ENCODE measurements at regions not wholly inside any gene's neighbourhood (a gene's known extent, or its start where the extent isn't known, plus 50 kb on each side); places are given as distances from the start of the nearest gene placed in this dataset.

- no peak overlapping the region for H3K27ac Mint-ChIP-seq
- CTCF ChIA-PET, result no interaction called here
- H3K4me1 Mint-ChIP-seq, result no peaks in the 10 kb centered on the region
- DNase-seq (no peak), ATAC-seq (no peak)
- H3K27me3 Mint-ChIP-seq, result no peaks in the 10 kb centered on the region
- no peaks in the 10 kb centered on the region for H3K36me3 Mint-ChIP-seq
- H3K9me3 Mint-ChIP-seq (ENCODE audit: low read depth), result peaks cover 2% of the 10 kb centered on the region
- H3K4me3 Mint-ChIP-seq, result no peak overlapping the region
Observed at GRCh38 chr3:20870106-20870899, 684.3 kb upstream of the SGO1 start.

GRCh38 chr3:20865803-20866202, 679.8 kb upstream of the SGO1 start:
- Mint-ChIP-seq H3K4me1 (no peaks in the 10 kb centered on the region), H3K27me3 (no peaks in the 10 kb centered on the region), H3K9me3 (ENCODE audit: low read depth) (peaks cover 5% of the 10 kb centered on the region), H3K27ac (no peak overlapping the region), H3K4me3 (no peak overlapping the region), H3K36me3 (no peaks in the 10 kb centered on the region)
- ATAC-seq, result no peak
- no peak for DNase-seq
- CTCF ChIA-PET, result no interaction called here

DNA sequence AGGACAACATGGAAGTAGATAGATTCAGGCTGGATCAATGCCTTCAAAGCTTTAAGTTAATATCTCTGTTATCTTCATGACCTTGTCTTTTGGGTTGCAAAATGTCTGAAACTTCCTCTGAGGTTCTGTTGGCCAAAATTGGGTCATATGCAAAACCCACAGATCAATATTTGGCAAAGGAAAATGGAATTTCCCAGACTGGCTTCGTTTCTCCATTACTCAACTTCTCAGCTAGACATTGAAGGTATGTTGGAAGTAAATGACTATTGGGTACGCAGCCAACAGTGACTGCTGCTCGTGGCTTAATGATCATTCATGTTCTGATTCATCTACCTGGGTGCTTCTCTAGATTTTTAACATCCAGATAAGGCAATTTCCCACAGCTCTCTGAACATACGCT, 675.4 kb upstream of the SGO1 start:
- Mint-ChIP-seq H3K4me1 (no peaks in the 10 kb centered on the region), H3K27ac (no peak overlapping the region), H3K9me3 (ENCODE audit: low read depth) (peaks cover 5% of the 10 kb centered on the region), H3K4me3 (no peak overlapping the region), H3K27me3 (no peaks in the 10 kb centered on the region), H3K36me3 (no peaks in the 10 kb centered on the region)
- DNase-seq, result no peak
- ATAC-seq, result no peak
- CTCF ChIA-PET, result no interaction called here

DNA sequence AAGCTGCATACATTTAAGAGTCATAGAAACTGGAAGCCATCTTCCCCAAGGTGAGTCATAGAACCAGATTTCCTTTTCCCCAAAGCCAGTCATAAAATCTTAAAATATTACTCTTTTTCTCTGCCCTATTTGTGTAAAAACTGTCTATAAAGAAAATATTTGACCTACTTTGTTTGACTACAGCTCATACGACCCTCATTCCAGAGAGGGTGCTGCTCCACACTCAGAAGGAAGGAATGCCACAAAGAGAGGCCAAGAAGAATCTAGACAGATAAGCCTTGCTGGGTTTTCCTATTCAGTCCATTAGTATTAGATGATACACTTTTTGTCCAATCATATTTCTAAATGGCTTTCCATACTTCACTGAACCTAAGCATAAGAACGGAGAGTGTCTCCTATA, 671.6 kb upstream of the SGO1 start:
- no peak overlapping the region for H3K27ac Mint-ChIP-seq
- H3K4me1 Mint-ChIP-seq, result no peaks in the 10 kb centered on the region
- no peaks in the 10 kb centered on the region for H3K9me3 Mint-ChIP-seq (ENCODE audit: low read depth)
- H3K27me3 Mint-ChIP-seq, result no peaks in the 10 kb centered on the region
- ATAC-seq (no peak), DNase-seq (no peak)
- CTCF ChIA-PET, result no interaction called here
- no peaks in the 10 kb centered on the region for H3K36me3 Mint-ChIP-seq
- no peak overlapping the region for H3K4me3 Mint-ChIP-seq

DNA sequence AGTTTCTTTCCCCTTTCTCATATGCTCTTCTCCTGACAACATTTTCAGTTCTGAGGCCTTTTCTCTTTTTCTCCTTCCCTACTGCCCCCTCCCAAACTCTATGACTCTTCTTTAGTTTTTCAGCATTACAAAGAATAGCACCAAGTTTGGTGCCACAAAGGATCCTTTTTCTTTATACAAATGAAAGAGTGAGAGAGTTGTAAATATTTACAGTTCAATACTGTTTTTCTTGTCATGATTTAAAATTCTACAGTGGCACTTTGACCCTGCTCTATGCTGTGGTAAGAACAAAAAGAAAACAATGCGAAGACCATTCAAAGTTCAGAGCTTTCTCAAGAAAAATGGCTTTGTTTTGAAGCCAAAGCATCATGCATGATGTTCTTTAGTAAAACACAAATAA, 667.9 kb upstream of the SGO1 start:
- no peak overlapping the region for H3K27ac Mint-ChIP-seq
- DNase-seq, result no peak
- ATAC-seq, result no peak
- no peaks in the 10 kb centered on the region for H3K36me3 Mint-ChIP-seq
- CTCF ChIA-PET, result no interaction called here
- no peaks in the 10 kb centered on the region for H3K4me1 Mint-ChIP-seq
- H3K4me3 Mint-ChIP-seq, result no peak overlapping the region
- no peaks in the 10 kb centered on the region for H3K27me3 Mint-ChIP-seq
- peaks cover 5% of the 10 kb centered on the region for H3K9me3 Mint-ChIP-seq (ENCODE audit: low read depth)

GRCh38 chr3:20852712-20853111, 666.7 kb upstream of the SGO1 start:
- no peak overlapping the region for H3K27ac Mint-ChIP-seq
- peaks cover 5% of the 10 kb centered on the region for H3K9me3 Mint-ChIP-seq (ENCODE audit: low read depth)
- no peaks in the 10 kb centered on the region for H3K27me3 Mint-ChIP-seq
- H3K4me1 Mint-ChIP-seq, result no peaks in the 10 kb centered on the region
- DNase-seq, result no peak
- H3K36me3 Mint-ChIP-seq, result no peaks in the 10 kb centered on the region
- CTCF ChIA-PET, result no interaction called here
- no peak overlapping the region for H3K4me3 Mint-ChIP-seq
- no peak for ATAC-seq

GRCh38 chr3:20849975-20850374, 664.0 kb upstream of the SGO1 start:
- H3K36me3 Mint-ChIP-seq, result no peaks in the 10 kb centered on the region
- no peak overlapping the region for H3K27ac Mint-ChIP-seq
- CTCF ChIA-PET, result no interaction called here
- H3K9me3 Mint-ChIP-seq (ENCODE audit: low read depth), result peaks cover 5% of the 10 kb centered on the region
- DNase-seq (no peak), ATAC-seq (no peak)
- H3K4me3 Mint-ChIP-seq, result no peak overlapping the region
- H3K4me1 Mint-ChIP-seq, result no peaks in the 10 kb centered on the region
- no peaks in the 10 kb centered on the region for H3K27me3 Mint-ChIP-seq

DNA sequence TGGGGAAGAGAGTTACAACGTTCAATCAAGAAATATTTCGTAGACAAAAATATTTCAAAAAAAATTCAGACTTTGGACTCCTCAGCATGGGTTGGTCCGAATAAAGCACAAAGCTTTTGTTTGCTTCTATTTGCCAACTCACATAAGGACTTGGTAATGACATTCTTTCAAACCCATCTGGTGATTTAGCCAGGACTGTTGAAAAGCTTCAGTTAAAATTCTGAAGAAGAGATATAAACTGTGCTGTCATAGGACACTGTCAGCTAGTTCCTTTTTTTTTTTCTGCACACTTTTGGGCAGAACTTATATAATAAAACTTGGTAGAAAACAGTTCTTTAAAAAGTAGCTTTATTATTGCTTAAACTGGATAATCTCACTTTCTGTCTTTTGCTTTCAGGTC, 660.8 kb upstream of the SGO1 start:
- Mint-ChIP-seq H3K36me3 (no peaks in the 10 kb centered on the region), H3K27ac (no peak overlapping the region)
- CTCF ChIA-PET, result no interaction called here

DNA sequence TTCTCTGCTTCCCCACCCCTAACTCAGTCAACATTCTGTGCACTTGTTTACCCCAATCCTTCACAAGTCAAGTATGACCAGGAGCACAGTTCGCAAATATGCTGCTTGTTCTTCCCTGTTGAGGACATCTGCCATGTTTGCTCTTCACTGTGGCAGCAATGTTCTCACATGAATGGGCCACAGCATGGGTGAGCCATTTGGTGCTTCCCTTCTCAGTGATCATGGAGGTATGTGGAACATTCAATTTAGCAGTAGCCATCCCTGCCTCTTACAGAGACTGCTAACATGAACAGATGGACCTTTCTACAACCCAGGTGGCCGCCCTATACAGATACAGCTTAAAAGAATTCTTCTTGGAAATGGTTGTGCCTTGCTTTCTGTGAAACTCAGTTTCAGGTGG, 660.1 kb upstream of the SGO1 start:
- Mint-ChIP-seq H3K9me3 (ENCODE audit: low read depth) (peaks cover 10% of the 10 kb centered on the region), H3K36me3 (no peaks in the 10 kb centered on the region), H3K4me1 (no peaks in the 10 kb centered on the region), H3K27me3 (no peaks in the 10 kb centered on the region), H3K4me3 (no peak overlapping the region), H3K27ac (no peak overlapping the region)
- DNase-seq (no peak), ATAC-seq (no peak)
- CTCF ChIA-PET, result no interaction called here

More for the DNA sequence above, 660.8 kb upstream of the SGO1 start:
- no peaks in the 10 kb centered on the region for H3K4me1 Mint-ChIP-seq
- DNase-seq (no peak), ATAC-seq (no peak)
- H3K4me3 Mint-ChIP-seq, result no peak overlapping the region
- no peaks in the 10 kb centered on the region for H3K27me3 Mint-ChIP-seq
- H3K9me3 Mint-ChIP-seq (ENCODE audit: low read depth), result peaks cover 10% of the 10 kb centered on the region

DNA sequence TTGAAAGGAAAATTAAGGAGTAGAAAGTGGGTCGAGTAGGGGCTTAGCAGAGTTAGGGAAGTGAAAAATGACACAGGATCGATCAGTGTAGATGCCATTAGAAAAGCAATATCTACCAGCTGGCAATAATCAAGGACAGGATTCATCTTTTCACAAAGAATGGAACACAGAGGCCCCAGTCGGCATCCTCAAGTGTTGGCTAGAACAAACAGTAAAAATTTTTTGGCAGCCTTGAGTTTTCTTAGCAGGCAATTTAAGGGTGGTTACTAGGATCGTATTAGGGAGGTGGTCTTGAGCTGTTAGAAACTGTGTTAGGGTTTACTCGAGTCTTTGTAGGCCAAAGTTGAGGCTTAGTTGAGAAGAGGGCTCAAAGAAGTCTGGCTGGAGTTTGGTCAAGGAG, 658.8 kb upstream of the SGO1 start:
- H3K9me3 Mint-ChIP-seq (ENCODE audit: low read depth), result peaks cover 10% of the 10 kb centered on the region
- no peak overlapping the region for H3K27ac Mint-ChIP-seq
- no peak for ATAC-seq
- CTCF ChIA-PET, result no interaction called here
- H3K36me3 Mint-ChIP-seq, result no peaks in the 10 kb centered on the region
- no peaks in the 10 kb centered on the region for H3K27me3 Mint-ChIP-seq
- DNase-seq, result no peak
- no peaks in the 10 kb centered on the region for H3K4me1 Mint-ChIP-seq
- H3K4me3 Mint-ChIP-seq, result no peak overlapping the region

GRCh38 chr3:20842594-20843436, 656.8 kb upstream of the SGO1 start:
- CTCF ChIA-PET, result no interaction called here
- H3K4me3 Mint-ChIP-seq, result no peak overlapping the region
- no peaks in the 10 kb centered on the region for H3K36me3 Mint-ChIP-seq
- peaks cover 12% of the 10 kb centered on the region for H3K9me3 Mint-ChIP-seq (ENCODE audit: low read depth)
- no peaks in the 10 kb centered on the region for H3K4me1 Mint-ChIP-seq
- H3K27ac Mint-ChIP-seq, result no peak overlapping the region
- no peaks in the 10 kb centered on the region for H3K27me3 Mint-ChIP-seq
- ATAC-seq (no peak), DNase-seq (no peak)

GRCh38 chr3:20842002-20842401, 656.0 kb upstream of the SGO1 start:
- no peaks in the 10 kb centered on the region for H3K4me1 Mint-ChIP-seq
- CTCF ChIA-PET, result no interaction called here
- no peaks in the 10 kb centered on the region for H3K36me3 Mint-ChIP-seq
- ATAC-seq, result no peak
- H3K27ac Mint-ChIP-seq, result no peak overlapping the region
- H3K4me3 Mint-ChIP-seq, result no peak overlapping the region
- H3K27me3 Mint-ChIP-seq, result no peaks in the 10 kb centered on the region
- H3K9me3 Mint-ChIP-seq (ENCODE audit: low read depth), result peaks cover 12% of the 10 kb centered on the region
- no peak for DNase-seq

- Mint-ChIP-seq H3K4me1 (no peaks in the 10 kb centered on the region), H3K36me3 (no peaks in the 10 kb centered on the region), H3K27me3 (no peaks in the 10 kb centered on the region), H3K9me3 (ENCODE audit: low read depth) (peaks cover 14% of the 10 kb centered on the region), H3K27ac (no peak overlapping the region), H3K4me3 (no peak overlapping the region)
- DNase-seq (no peak), ATAC-seq (no peak)
- CTCF ChIA-PET, result no interaction called here
Observed at GRCh38 chr3:20837676-20838302, 651.8 kb upstream of the SGO1 start.

DNA sequence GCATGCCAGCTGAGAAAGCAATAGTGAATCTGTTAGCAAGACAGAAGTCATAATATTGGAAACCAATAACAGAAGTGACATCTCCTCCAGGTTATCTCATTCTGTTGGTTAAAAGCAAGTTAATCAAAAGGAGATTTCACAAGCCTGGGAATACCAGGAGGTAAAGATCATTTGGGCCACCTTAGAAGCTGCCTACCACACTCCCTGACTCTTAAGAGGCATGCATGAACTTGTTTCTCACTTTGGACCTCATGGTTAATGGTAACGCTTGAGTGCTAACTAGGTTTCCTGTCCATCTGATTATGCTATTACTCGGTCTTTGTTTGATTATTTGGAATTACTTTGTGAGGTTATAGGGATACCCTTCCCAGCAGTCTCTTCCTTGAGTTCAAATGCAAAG, 650.8 kb upstream of the SGO1 start:
- peaks cover 12% of the 10 kb centered on the region for H3K9me3 Mint-ChIP-seq (ENCODE audit: low read depth)
- no peaks in the 10 kb centered on the region for H3K36me3 Mint-ChIP-seq
- H3K4me3 Mint-ChIP-seq, result no peak overlapping the region

More for the DNA sequence above, 650.8 kb upstream of the SGO1 start:
- CTCF ChIA-PET, result no interaction called here
- ATAC-seq (no peak), DNase-seq (no peak)
- Mint-ChIP-seq H3K27ac (no peak overlapping the region), H3K4me1 (no peaks in the 10 kb centered on the region), H3K27me3 (no peaks in the 10 kb centered on the region)
